ENCODE measurements at regions not wholly inside any gene's neighbourhood (a gene's known extent, or its start where the extent isn't known, plus 50 kb on each side); places are given as distances from the start of the nearest gene placed in this dataset.
"Not testable (repeated sequence)": the region's sequence is repeated elsewhere in the genome, so short reads cannot be mapped to it uniquely, and the experiment has no call there.

DNA sequence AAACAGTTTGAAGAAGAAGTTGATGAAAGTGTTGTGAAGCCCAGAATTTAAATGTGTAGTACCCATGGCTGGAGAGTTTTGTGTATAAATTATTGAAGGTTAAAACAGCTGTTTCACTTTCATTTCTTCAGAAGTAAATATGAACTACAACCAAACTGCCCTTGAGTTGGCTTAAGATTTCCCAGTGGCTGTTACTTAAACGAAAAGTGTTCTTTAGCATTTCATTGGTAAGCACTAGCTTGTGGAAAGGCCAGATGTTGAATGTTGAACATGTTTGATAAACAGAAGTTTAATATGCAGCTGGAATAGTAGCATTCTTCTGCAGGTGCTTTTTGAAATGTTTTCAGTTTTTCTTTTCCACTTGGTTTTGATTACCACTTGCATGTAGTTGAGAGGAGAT lies 83.2 kb upstream of the TNRC6B start:
- FAIRE-seq (no peak), DNase-seq (ENCODE audit: low spot score) (no peak)

DNA sequence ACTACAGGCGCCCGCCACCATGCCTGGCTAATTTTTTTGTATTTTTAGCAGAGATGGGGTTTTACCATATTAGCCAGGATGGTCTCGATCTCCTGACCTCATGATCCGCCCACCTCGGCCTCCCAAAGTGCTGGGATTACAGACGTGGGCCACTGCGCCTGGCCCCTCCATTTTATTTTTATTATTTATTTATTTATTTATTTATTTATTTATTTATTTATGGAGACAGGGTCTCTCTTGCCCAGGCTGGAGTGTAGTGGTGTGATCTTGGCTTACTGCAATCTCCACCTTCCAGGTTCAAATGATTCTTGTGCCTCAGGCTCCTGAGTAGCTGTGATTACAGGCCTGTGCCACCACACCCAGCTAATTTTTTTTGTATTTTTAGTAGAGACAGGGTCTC lies 77.8 kb upstream of the TNRC6B start:
- DNase-seq (ENCODE audit: low spot score); FAIRE-seq: not testable (repeated sequence)

DNA sequence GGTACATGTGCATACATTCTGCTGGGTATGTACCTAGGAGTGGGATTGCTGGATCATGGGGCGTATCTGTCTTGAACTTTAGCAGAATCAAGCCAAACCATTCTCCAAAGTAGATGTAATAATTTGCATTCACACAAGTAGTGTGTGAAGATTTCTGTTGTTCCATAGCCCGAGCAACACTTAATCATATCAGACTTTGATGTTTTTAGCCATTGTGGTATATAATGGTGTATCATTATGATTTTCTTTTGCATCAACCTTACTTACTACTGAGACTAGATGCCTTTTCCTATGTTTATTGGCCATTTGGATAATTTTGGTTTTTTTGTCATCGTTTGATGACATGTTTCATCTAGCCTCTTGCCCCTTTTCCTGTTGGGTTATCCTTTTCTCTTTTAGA lies 72.0 kb upstream of the TNRC6B start:
- FAIRE-seq (no peak), DNase-seq (ENCODE audit: low spot score) (no peak)

DNA sequence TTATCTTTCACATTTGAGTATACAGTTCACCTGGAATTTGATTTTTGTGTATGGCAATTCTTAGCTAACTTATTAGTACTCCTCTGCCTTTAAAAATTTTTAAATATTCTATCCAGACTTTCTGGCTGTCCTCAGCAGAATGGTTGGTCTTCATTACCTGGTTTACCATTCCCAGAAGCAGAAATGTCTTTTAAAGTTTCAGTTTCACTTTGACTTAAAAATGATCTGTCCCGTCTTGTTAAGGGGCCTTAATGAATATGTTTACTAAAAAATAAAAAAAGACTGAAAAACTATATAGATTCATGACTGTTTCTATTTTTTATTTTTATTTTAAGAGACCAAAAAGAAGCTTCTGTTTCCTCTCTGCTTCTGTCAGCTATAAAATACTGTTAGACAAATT lies 70.5 kb upstream of the TNRC6B start:
- no peak for FAIRE-seq
- no peak for DNase-seq (ENCODE audit: low spot score)

DNA sequence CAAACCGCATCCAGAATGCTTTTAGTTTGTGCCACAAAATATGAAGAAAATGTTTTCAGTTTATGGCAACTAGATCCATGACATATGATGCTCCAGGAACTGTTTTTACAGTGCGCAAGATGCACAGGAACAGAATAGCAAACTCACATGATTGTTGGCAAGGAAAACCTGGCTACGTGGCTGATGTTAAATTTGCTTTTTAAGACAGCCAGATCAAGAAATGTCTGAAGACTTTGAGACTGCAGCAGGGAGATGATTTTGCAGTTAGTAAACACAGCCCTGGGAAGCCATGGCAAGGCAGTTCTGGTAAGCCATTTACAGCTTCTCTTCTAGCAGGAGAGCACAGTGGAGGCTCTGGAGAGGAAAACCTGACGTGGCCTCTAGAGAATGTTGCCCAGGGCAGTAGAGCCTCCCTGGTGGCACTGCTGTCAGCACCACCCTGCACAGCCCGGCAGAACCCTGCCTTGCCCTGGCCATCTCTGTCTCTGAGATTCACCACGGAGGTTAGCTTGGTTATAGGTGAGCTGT lies 69.8 kb upstream of the TNRC6B start:
- no peak for FAIRE-seq
- no peak for DNase-seq (ENCODE audit: low spot score)

DNA sequence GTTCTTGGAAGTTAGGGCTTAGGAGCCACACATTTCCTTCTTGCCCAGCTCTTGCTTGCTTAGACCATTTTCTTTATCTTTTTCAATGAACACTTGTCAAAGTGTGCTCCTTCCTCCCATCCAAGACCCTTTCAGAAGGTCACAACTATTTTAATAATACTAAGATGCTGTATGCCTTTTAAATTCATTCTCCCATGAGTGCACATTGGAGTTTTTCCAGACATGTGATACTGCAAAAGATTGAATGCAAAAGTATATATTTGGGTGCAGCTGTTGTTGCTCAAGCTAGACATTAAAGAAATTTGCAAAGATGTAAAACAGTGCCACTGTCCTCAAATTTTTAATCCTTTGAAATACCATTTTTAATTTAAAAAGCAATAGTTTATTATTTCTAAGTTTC lies 69.3 kb upstream of the TNRC6B start:
- no peak for FAIRE-seq
- DNase-seq (ENCODE audit: low spot score) = no peak

DNA sequence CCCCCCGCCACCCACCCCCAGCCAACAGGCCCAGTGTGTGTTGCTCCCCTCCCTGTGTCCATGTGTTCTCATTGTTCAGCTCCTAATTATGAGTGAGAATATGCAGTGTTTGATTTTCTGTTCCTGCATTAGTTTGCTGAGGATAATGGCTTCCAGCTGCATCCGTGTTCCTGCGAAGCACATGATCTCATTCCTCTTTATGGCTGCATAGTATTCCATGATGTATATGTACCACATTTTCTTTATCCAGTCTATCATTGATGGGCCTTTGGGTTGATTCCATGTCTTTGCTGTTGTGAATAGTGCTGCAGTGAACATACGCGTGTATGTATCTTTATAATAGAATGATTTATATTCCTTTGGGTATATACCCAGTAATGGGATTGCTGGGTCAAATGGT lies 68.8 kb upstream of the TNRC6B start:
- not testable (repeated sequence) for DNase-seq (ENCODE audit: low spot score); FAIRE-seq

DNA sequence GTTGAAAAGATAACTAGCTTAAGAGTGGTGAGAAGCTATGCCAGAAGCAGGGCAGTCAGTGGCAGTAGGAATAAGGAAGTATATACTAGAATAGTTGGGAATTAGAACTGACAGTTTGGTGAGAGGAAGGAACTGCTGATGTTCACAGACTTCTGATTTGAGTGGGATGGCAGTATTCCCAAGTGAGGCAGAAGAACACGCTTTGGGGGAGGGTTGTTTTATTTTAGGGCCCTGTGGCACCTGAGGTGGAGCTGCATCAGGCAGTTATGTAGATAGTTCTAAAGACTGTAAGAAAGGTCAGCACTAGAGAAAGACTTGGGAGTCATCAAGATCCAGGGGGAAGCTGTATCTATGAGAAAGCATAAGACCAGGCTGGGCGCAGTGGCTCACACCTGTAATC lies 66.3 kb upstream of the TNRC6B start:
- DNase-seq (ENCODE audit: low spot score) (no peak), FAIRE-seq (no peak)

DNA sequence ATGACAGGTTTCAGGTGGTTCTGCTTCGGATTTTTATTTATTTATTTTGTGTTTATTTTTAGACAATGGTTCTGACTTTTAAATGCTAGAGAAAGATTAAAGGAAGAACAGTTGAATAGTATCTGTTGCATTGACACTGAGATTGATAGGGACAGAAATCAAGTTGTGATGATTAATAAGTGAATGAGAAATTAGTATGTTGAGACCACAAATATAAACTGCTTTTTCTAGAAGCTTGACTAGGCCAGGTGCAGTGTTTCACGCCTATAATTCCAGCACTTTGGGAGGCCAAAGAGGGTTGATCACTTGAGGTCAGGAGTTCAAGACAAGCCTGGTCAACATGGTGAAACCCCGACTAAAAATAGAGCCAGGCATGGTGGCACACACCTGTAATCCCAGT lies 65.1 kb upstream of the TNRC6B start:
- DNase-seq (ENCODE audit: low spot score) (no peak), FAIRE-seq (no peak)

DNA sequence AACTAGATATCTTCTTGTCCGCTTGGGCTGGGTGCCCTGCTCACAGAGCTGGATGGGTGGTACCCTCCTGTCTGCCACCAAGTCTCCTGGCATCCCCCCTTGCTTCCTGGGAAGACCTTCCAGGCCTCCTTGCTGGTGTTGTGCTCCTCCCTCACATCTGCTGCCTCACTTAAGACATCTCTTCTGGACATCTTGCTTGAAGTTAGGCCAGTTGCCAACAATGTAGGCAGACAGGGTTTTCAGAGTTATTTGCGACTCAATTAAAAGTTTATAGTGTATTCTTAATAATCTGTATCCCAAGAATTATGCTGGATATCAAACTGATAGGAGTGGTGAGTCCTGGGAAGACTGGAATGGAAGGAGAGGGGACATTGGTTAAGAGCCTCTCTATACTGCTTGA lies 64.0 kb upstream of the TNRC6B start:
- FAIRE-seq = no peak
- no peak for DNase-seq (ENCODE audit: low spot score)

DNA sequence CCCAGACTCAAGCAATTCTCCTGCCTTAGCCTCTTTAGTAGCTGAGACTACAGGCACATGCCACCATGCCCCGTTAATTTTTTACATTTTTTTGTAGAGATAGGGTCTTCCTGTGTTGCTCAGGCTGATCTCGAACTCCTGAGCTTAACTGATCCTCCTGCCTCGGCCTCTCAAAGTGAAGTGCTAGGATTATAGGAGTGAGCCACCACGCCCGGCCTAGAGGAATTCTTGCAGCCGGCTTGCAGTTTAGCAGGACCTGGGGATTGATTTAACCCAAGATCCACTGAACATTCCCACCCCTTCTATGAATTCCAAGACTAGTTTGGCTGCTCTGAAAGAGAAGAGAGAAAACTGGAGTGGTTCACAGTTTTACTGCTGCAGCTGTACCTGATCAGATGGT lies 63.3 kb upstream of the TNRC6B start:
- no peak for FAIRE-seq

DNA sequence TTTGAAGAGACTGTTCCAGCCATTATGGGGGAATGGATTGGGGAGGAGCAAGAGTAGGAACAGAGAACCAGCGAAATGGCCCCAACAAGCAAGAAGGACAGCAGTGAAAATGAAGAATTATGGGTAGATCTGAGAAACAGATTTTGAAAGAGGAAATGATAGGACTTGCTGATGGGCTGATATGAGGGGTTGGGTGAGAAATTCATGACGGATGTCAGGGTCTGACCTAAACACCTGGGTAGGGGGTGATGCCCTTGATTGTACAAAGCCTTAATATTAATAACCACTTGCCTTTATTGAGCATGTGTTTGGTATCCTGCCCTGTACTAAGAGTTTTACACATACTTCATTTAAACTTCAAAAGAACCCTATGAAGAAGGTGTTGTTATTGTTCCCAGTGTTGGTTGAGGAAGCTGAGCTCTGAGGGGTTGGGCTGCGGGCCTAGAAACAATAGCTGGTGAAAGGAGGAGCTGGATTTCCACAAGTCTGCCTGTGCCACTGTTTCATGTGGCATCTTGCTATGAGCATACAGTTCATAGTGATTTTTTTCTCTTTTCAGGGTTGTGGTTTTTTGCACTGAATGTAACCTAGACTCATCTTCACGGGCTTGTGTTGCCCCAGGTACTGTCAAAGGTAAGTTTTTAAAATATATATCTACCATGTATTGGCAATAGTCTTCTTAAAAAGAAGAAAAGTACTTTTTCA lies 61.1 kb upstream of the TNRC6B start:
- DNase-seq (ENCODE audit: low spot score) (no peak), FAIRE-seq (no peak)

More for the DNA sequence above, 63.3 kb upstream of the TNRC6B start:
- DNase-seq (ENCODE audit: low spot score) = no peak

DNA sequence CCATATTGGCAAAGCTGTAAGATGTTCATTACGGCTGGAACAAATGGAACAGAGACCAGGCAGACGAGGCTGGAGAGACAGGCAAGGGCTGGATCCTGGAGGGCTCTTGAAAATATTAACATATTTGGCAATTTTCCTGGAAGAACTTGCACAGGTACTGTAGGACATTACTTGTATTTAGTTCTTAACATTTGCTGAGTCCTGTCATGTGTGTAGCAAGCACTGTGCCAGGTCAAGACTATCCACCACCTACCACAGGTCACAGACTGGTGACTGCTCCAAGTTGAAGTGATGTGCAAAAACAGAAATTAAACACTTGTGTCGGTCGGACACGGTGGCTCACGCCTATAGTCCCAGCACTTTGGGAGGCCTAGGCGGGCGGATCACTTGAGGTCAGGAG lies 58.7 kb upstream of the TNRC6B start:
- DNase-seq (ENCODE audit: low spot score) (no peak), FAIRE-seq (peak; percentile 44)

DNA sequence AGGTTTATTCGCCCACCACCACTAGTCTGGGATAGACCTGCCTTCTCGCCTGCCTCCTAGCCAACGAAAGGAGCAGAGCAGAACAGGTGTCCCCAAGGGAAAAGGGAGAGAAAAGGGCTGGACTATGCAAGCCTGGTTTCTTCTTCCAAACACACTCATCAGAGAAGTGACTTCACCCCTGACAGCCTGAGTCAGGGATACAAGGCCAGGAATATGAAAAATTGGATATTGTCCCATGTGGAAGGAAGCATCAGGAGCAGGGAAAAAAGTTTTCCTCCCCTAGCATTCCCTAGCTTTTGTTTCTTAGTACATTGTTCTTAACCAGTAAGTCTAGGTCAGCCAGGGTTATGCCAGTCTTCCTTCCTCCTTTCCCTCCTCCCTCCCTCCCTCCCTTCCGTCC lies 56.9 kb upstream of the TNRC6B start:
- DNase-seq (ENCODE audit: low spot score) (no peak), FAIRE-seq (no peak)

DNA sequence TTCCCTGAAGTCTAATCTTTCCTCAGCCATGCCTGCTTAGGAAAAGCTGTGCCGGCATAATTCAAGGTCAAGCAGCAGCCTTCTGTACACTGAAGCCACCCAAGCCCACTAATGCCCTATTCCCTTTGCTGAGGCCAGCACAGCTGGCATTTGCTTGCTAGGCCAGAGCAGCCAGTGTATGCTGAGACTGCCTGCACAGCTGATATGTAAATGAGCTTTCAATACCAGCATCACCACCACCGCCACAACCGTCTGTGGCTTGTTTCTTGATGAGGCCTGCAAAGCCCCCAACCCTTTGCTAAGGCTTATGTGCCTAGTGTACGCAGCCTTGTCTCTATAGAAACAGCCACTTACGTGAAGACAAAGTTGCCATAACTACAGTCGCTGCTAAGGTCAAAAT lies 56.3 kb upstream of the TNRC6B start:
- no peak for FAIRE-seq
- no peak for DNase-seq (ENCODE audit: low spot score)

DNA sequence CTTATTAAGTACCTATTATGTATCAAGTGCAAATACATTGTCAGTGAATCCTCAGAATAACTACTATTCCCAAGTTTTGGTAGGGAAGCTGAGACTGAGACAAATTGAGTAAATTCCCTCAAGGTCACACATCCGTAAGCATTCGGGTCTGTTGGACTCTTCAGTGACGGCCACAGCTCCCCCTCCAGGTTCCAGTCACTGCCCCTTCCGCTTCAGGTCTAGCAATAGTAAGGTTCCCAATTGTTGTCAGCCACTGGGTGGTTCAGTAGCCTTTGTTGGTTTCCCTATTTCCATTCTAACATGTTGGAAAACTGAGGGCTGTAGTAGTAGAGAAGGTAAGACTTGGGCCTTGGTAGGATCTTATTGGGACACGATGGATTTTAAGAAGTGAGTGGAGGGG lies 54.9 kb upstream of the TNRC6B start:
- DNase-seq (ENCODE audit: low spot score) (no peak), FAIRE-seq (no peak)

DNA sequence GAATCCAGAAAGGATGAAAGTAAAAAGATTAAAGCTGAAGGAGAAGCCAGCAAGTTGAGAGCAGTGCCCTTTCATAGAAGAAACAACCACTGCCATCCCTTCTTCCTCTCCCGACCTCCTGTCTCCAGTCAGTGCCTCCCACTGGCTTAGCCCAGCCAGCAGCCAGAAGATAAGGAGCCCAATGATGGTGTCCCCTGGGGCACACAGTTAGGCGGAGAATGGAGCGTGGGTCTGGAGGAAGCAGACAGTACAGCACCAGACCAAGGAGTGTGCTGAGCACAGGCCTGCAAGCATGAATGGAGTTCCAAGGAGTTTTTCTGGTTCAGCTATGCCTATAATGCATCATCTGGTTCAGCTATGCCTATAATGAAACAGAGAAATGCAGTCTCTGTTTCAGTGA lies 54.3 kb upstream of the TNRC6B start:
- FAIRE-seq (no peak), DNase-seq (ENCODE audit: low spot score) (no peak)
